MCF 10A (cell line): ENCODE measurements at regions not wholly inside any gene's neighbourhood (a gene's known extent, or its start where the extent isn't known, plus 50 kb on each side); places are given as distances from the start of the nearest gene placed in this dataset.

Experiments used
- BruUV-seq: library from RNA; stranded (reverse); fragments of 400-500 nt; replicated peaks from 2 replicates; lab custom pipeline; 2021; lab: Mats Ljungman, UMichigan
- CTCF ChIA-PET: fragments of 300-600 bp; sonication (Branson Sonifier 250); formaldehyde crosslinking; extraction: SDS; loops from one replicate; lab custom pipeline; 2021; ENCODE audit warnings: antibody characterized with exemption, inconsistent platforms; lab: Yijun Ruan, JAX
- POLR2A ChIA-PET: fragments of 300-600, 350-650 bp; sonication (Branson Sonifier 250); formaldehyde crosslinking; extraction: SDS; loops from one replicate; lab custom pipeline; 2020; ENCODE audit warnings: antibody characterized with exemption, inconsistent platforms; lab: Yijun Ruan, JAX
- DNase-seq: peaks from one replicate; pipeline ENCODE4 v3.0.0-alpha.2; 2018; ENCODE audit not compliant: unreplicated experiment
- H3K27ac Mint-ChIP-seq: one replicate; pipeline ENCODE4 v1.8.0; 2022; ENCODE audit warnings: mild to moderate bottlenecking, low read depth, mixed read lengths; ENCODE audit not compliant: unreplicated experiment
- H3K27me3 Mint-ChIP-seq: one replicate; pipeline ENCODE4 v1.8.0; 2022; ENCODE audit warnings: mixed read lengths; ENCODE audit not compliant: insufficient read depth, unreplicated experiment
- H3K36me3 Mint-ChIP-seq: one replicate; pipeline ENCODE4 v1.8.0; 2022; ENCODE audit warnings: mild to moderate bottlenecking, moderate library complexity, mixed read lengths; ENCODE audit not compliant: insufficient read depth, unreplicated experiment
- H3K4me1 Mint-ChIP-seq: one replicate; pipeline ENCODE4 v1.8.0; 2022; ENCODE audit warnings: mixed read lengths; ENCODE audit not compliant: insufficient read depth, unreplicated experiment
- H3K4me3 Mint-ChIP-seq: one replicate; pipeline ENCODE4 v1.8.0; 2022; ENCODE audit warnings: mild to moderate bottlenecking, moderate library complexity, mixed read lengths; ENCODE audit not compliant: unreplicated experiment
- H3K9me3 Mint-ChIP-seq: one replicate; pipeline ENCODE4 v1.8.0; 2022; ENCODE audit warnings: mixed read lengths; ENCODE audit not compliant: unreplicated experiment
- CTCF ChIP-seq: fragments of 200-600 bp; IDR thresholded peaks from one replicate; pipeline ENCODE4 v1.8.0; 2022; ENCODE audit warnings: antibody characterized with exemption, mild to moderate bottlenecking; ENCODE audit not compliant: unreplicated experiment
- intact Hi-C: fragments of 100-400 bp; cut with micrococcal nuclease; formaldehyde crosslinking; loops from 2 replicates; pipeline ENCODE4 v1.14.1; 2022

GRCh38 chr18:5040476-5040875 is 156.6 kb downstream of the AKAIN1 start:
- no peak overlapping the region for H3K27ac Mint-ChIP-seq
- CTCF ChIA-PET, result no interaction called here
- BruUV-seq, result no TSS peak

GRCh38 chr18:5036523-5036922 is 160.5 kb downstream of the AKAIN1 start:
- no peak overlapping the region for H3K4me3 Mint-ChIP-seq
- CTCF ChIA-PET, result interaction anchor here (0.6 to 1.1 kb wide), 3 partner anchors 21 to 918 kb away, joined by 3 read pairs; no protein-coding TSS in a partner anchor
- intact Hi-C loops, result no loop called here
- H3K36me3 Mint-ChIP-seq, result no peaks in the 10 kb centered on the region
- POLR2A ChIA-PET, result no interaction called here
- H3K4me1 Mint-ChIP-seq, result no peaks in the 10 kb centered on the region
- BruUV-seq, result no TSS peak
- no peaks in the 10 kb centered on the region for H3K27me3 Mint-ChIP-seq
- peaks cover 21% of the 10 kb centered on the region for H3K9me3 Mint-ChIP-seq
- no peak for DNase-seq
- no peak for TF ChIP-seq CTCF
- no peak overlapping the region for H3K27ac Mint-ChIP-seq

More at GRCh38 chr18:5040476-5040875, 156.6 kb downstream of the AKAIN1 start:
- Mint-ChIP-seq H3K4me1 (no peaks in the 10 kb centered on the region), H3K36me3 (no peaks in the 10 kb centered on the region), H3K27me3 (no peaks in the 10 kb centered on the region), H3K9me3 (peaks cover 10% of the 10 kb centered on the region), H3K4me3 (no peak overlapping the region)
- DNase-seq, result no peak
- no peak for TF ChIP-seq CTCF
- POLR2A ChIA-PET, result interaction anchor here (0.6 kb wide), 1 partner anchor 21 kb away, joined by 3 read pairs; no protein-coding TSS in a partner anchor
- intact Hi-C loops, result no loop called here

GRCh38 chr18:5031216-5031615 is 165.8 kb downstream of the AKAIN1 start:
- Mint-ChIP-seq H3K36me3 (no peaks in the 10 kb centered on the region), H3K9me3 (peaks cover 25% of the 10 kb centered on the region), H3K27me3 (no peaks in the 10 kb centered on the region), H3K4me3 (no peak overlapping the region), H3K27ac (no peak overlapping the region), H3K4me1 (no peaks in the 10 kb centered on the region)
- no peak for TF ChIP-seq CTCF
- BruUV-seq, result no TSS peak
- intact Hi-C loops, result no loop called here
- no peak for DNase-seq
- ChIA-PET POLR2A (no interaction called here), CTCF (interaction anchor here (0.6 to 1.2 kb wide), 2 partner anchors 8 to 26 kb away, joined by 3 to 6 read pairs; no protein-coding TSS in a partner anchor)

- ChIA-PET CTCF (interaction anchor here (0.6 kb wide), 1 partner anchor 27 kb away, joined by 6 read pairs; no protein-coding TSS in a partner anchor), POLR2A (no interaction called here)
- Mint-ChIP-seq H3K36me3 (no peaks in the 10 kb centered on the region), H3K4me3 (no peak overlapping the region), H3K4me1 (no peaks in the 10 kb centered on the region), H3K9me3 (peaks cover 22% of the 10 kb centered on the region), H3K27me3 (no peaks in the 10 kb centered on the region), H3K27ac (no peak overlapping the region)
- TF ChIP-seq CTCF, result no peak
- no TSS peak for BruUV-seq
- intact Hi-C loops, result no loop called here
- no peak for DNase-seq
Measured at GRCh38 chr18:5030636-5031035, 166.4 kb downstream of the AKAIN1 start.
